ENCODE measurements at regions not wholly inside any gene's neighbourhood (a gene's known extent, or its start where the extent isn't known, plus 50 kb on each side); places are given as distances from the start of the nearest gene placed in this dataset.
"Not testable (repeated sequence)": the region's sequence is repeated elsewhere in the genome, so short reads cannot be mapped to it uniquely, and the experiment has no call there.

GRCh38 chr16:6728381-6728780 is 604.3 kb upstream of the RBFOX1 start:
- no peak for DNase-seq (ENCODE audit: low spot score)

GRCh38 chr16:6726621-6727020 is 606.0 kb upstream of the RBFOX1 start:
- no peak for DNase-seq (ENCODE audit: low spot score)

- DNase-seq (ENCODE audit: low spot score): peak; percentile 32
Measured at GRCh38 chr16:6725634-6726331, 606.9 kb upstream of the RBFOX1 start.

GRCh38 chr16:6725206-6725605 is 607.4 kb upstream of the RBFOX1 start:
- not testable (repeated sequence) for DNase-seq (ENCODE audit: low spot score)

GRCh38 chr16:6722786-6723185 is 609.9 kb upstream of the RBFOX1 start:
- no peak for DNase-seq (ENCODE audit: low spot score)

GRCh38 chr16:6714510-6714909 is 618.1 kb upstream of the RBFOX1 start:
- no peak for DNase-seq (ENCODE audit: low spot score)

GRCh38 chr16:6709736-6710135 is 622.9 kb upstream of the RBFOX1 start:
- no peak for DNase-seq (ENCODE audit: low spot score)

- no peak for DNase-seq (ENCODE audit: low spot score)
Measured at GRCh38 chr16:6708576-6709215, 623.9 kb upstream of the RBFOX1 start.

- DNase-seq (ENCODE audit: low spot score): no peak
Measured at GRCh38 chr16:6704306-6704930, 628.2 kb upstream of the RBFOX1 start.

GRCh38 chr16:6701096-6701495 is 631.5 kb upstream of the RBFOX1 start:
- no peak for DNase-seq (ENCODE audit: low spot score)

GRCh38 chr16:6698548-6698947 is 634.1 kb upstream of the RBFOX1 start:
- no peak for DNase-seq (ENCODE audit: low spot score)

- DNase-seq (ENCODE audit: low spot score): no peak
Measured at GRCh38 chr16:6695666-6696065, 637.0 kb upstream of the RBFOX1 start.

- DNase-seq (ENCODE audit: low spot score): no peak
Measured at GRCh38 chr16:6694636-6695035, 638.0 kb upstream of the RBFOX1 start.

- not testable (repeated sequence) for DNase-seq (ENCODE audit: low spot score)
Measured at GRCh38 chr16:6693418-6693817, 639.2 kb upstream of the RBFOX1 start.

- no peak for DNase-seq (ENCODE audit: low spot score)
Measured at GRCh38 chr16:6692874-6693273, 639.8 kb upstream of the RBFOX1 start.

- no peak for DNase-seq (ENCODE audit: low spot score)
Measured at GRCh38 chr16:6690741-6691140, 641.9 kb upstream of the RBFOX1 start.

GRCh38 chr16:6689643-6690042 is 643.0 kb upstream of the RBFOX1 start:
- no peak for DNase-seq (ENCODE audit: low spot score)

- DNase-seq (ENCODE audit: low spot score): no peak
Measured at GRCh38 chr16:6687593-6687992, 645.1 kb upstream of the RBFOX1 start.

- peak; percentile 52 for DNase-seq (ENCODE audit: low spot score)
Measured at GRCh38 chr16:6684076-6684673, 648.5 kb upstream of the RBFOX1 start.

- DNase-seq (ENCODE audit: low spot score): peak; percentile 42
Measured at GRCh38 chr16:6682142-6682811, 650.4 kb upstream of the RBFOX1 start.

GRCh38 chr16:6678586-6678985 is 654.1 kb upstream of the RBFOX1 start:
- no peak for DNase-seq (ENCODE audit: low spot score)

- no peak for DNase-seq (ENCODE audit: low spot score)
Measured at GRCh38 chr16:6674071-6674470, 658.6 kb upstream of the RBFOX1 start.

Measured in kidney tubule cell (primary cell).